Activated B cell treated with CpG ODN at 0.5 μM for 24 hours (primary cell): ENCODE measurements at regions not wholly inside any gene's neighbourhood (a gene's known extent, or its start where the extent isn't known, plus 50 kb on each side); places are given as distances from the start of the nearest gene placed in this dataset.

Source experiments
- ATAC-seq: fragments of 200-7000 bp; cut with Tn5 transposase; one replicate; pipeline ENCODE4 v1.10.0; 2021; ENCODE audit warnings: low read depth, mild to moderate bottlenecking, moderate library complexity
- CTCF ChIA-PET: fragments of 350-600 bp; sonication (Branson Sonifier 250); formaldehyde crosslinking; loops from one replicate; lab custom pipeline; 2021; ENCODE audit warnings: antibody characterized with exemption; lab: Charles Lee
- POLR2A ChIA-PET: fragments of 350-600 bp; sonication (Branson Sonifier 250); formaldehyde crosslinking; loops from one replicate; lab custom pipeline; 2021; ENCODE audit warnings: antibody characterized with exemption; lab: Charles Lee
- DNase-seq: peaks from one replicate; pipeline ENCODE4 v3.0.0; 2022
- H3K27ac Mint-ChIP-seq: one replicate; pipeline ENCODE4 v1.8.0; 2020; ENCODE audit warnings: mixed read lengths
- H3K27me3 Mint-ChIP-seq: one replicate; pipeline ENCODE4 v1.8.0; 2021; ENCODE audit warnings: mixed read lengths
- H3K36me3 Mint-ChIP-seq: one replicate; pipeline ENCODE4 v1.8.0; 2021; ENCODE audit warnings: low read depth, mixed read lengths
- H3K4me1 Mint-ChIP-seq: one replicate; pipeline ENCODE4 v1.8.0; 2021; ENCODE audit warnings: mixed read lengths
- H3K4me3 Mint-ChIP-seq: one replicate; pipeline ENCODE4 v1.8.0; 2020; ENCODE audit warnings: mild to moderate bottlenecking, mixed read lengths
- H3K9me3 Mint-ChIP-seq: one replicate; pipeline ENCODE4 v1.8.0; 2020; ENCODE audit warnings: mixed read lengths
- intact Hi-C: fragments of 100-400 bp; cut with micrococcal nuclease; formaldehyde crosslinking; loops from one replicate; pipeline ENCODE4 v1.15.1; 2024
- TF ChIP-seq, protein P1 (sequence below): fragments of 200-600 bp; IDR thresholded peaks from one replicate; pipeline ENCODE4 v1.8.0; 2022; ENCODE audit warnings: antibody characterized with exemption, mild to moderate bottlenecking

DNA sequence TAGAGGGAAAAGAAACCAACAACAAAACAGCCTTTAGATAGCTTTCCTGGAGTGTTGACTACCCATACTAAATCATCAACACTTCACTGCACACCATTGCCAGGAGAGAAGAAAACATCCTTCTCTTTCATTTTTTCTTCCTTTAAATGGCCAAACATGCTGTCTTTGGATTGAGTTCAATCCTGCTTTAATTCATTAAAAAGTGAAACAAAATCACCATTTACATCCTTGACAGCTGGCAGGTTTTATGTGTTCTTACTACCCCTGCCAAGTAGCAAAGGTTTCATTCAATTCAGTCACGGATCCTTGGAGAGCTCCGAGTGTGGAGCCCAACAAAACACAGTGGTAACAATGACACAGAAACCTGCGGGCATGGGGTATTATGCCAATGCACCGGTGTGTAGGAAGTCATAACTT is 568.3 kb downstream of the ANKRD50 start:
- Mint-ChIP-seq H3K27ac (no peak overlapping the region), H3K4me1 (no peaks in the 10 kb centered on the region), H3K4me3 (no peak overlapping the region), H3K27me3 (no peaks in the 10 kb centered on the region), H3K9me3 (peaks cover 3% of the 10 kb centered on the region), H3K36me3 (no peaks in the 10 kb centered on the region)
- ChIA-PET POLR2A (no interaction called here), CTCF (no interaction called here)
- TF ChIP-seq, protein P1, sequence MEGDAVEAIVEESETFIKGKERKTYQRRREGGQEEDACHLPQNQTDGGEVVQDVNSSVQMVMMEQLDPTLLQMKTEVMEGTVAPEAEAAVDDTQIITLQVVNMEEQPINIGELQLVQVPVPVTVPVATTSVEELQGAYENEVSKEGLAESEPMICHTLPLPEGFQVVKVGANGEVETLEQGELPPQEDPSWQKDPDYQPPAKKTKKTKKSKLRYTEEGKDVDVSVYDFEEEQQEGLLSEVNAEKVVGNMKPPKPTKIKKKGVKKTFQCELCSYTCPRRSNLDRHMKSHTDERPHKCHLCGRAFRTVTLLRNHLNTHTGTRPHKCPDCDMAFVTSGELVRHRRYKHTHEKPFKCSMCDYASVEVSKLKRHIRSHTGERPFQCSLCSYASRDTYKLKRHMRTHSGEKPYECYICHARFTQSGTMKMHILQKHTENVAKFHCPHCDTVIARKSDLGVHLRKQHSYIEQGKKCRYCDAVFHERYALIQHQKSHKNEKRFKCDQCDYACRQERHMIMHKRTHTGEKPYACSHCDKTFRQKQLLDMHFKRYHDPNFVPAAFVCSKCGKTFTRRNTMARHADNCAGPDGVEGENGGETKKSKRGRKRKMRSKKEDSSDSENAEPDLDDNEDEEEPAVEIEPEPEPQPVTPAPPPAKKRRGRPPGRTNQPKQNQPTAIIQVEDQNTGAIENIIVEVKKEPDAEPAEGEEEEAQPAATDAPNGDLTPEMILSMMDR, result no peak
- ATAC-seq (no peak), DNase-seq (no peak)
- intact Hi-C loops, result no loop called here

DNA sequence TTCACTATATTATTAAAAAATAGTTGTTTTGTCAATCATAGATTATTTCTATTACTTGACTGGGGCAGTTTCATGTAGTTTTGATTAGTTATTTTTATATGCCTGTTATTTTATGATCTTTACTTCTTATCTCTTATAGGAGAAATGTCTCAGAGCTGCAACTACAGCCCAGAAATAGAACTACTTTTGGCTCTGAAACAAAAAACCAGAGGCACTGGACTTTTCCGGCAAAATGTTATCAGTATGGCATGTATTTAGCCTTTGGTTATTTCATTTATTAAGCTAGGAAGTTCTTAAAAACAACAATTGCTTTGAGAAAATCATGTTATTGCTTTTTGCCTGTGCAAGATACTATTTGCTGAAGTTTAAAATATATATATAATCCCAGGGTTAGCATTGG is 566.5 kb downstream of the ANKRD50 start:
- peaks cover 3% of the 10 kb centered on the region for H3K9me3 Mint-ChIP-seq
- no peak for DNase-seq
- intact Hi-C loops, result no loop called here
- POLR2A ChIA-PET, result no interaction called here
- H3K27ac Mint-ChIP-seq, result no peak overlapping the region
- ATAC-seq, result no peak
- CTCF ChIA-PET, result no interaction called here
- H3K4me1 Mint-ChIP-seq, result no peaks in the 10 kb centered on the region
- no peaks in the 10 kb centered on the region for H3K36me3 Mint-ChIP-seq
- H3K4me3 Mint-ChIP-seq, result no peak overlapping the region
- TF ChIP-seq, protein P1, result no peak
- H3K27me3 Mint-ChIP-seq, result no peaks in the 10 kb centered on the region

DNA sequence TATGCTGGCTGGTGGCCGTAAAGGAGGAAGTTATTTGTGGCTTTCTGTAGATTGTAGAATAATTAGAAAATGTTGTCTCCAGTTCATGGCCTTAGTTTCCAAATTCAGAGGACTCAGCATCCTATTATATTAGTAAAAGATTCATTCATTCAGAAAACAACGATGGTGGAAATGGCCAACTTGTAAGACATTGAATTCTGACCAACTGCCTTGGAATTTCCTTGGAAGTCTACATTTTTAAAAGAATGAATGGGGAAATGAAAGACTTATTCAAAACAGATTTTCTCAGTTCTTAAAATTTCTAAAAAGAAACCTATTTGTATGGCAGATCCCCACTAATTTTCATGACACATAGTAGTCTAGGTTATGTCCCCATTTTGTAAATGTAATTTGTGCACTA is 561.5 kb downstream of the ANKRD50 start:
- Mint-ChIP-seq H3K4me3 (no peak overlapping the region), H3K27ac (no peak overlapping the region), H3K36me3 (no peaks in the 10 kb centered on the region), H3K27me3 (no peaks in the 10 kb centered on the region), H3K4me1 (no peaks in the 10 kb centered on the region), H3K9me3 (peaks cover 3% of the 10 kb centered on the region)
- ATAC-seq (no peak), DNase-seq (no peak)
- ChIA-PET CTCF (no interaction called here), POLR2A (no interaction called here)
- TF ChIP-seq, protein P1, result no peak
- intact Hi-C loops, result no loop called here

DNA sequence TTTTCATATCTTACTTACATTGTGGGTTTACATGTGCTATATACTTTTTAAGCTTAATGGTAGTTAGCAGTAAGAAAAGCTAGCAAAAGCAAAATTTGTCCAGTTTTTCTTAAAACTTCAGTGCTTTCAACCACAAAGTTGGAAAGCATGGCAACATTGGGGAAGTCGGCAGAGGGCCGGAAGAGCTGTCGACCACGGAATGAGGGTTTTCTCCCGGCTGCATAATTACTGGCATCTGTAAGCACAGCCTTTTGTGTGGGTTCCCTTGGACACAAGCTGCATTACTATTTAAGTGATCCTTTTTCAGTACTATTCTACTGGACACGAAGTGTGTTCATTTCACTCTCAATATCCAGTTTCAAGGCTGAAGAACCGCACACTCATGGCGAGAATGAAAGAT is 560.4 kb downstream of the ANKRD50 start:
- Mint-ChIP-seq H3K4me1 (no peaks in the 10 kb centered on the region), H3K9me3 (peaks cover 3% of the 10 kb centered on the region), H3K4me3 (no peak overlapping the region), H3K27ac (no peak overlapping the region), H3K36me3 (no peaks in the 10 kb centered on the region), H3K27me3 (no peaks in the 10 kb centered on the region)
- intact Hi-C loops, result no loop called here
- POLR2A ChIA-PET, result no interaction called here
- DNase-seq (no peak), ATAC-seq (no peak)
- TF ChIP-seq, protein P1, result no peak
- CTCF ChIA-PET, result no interaction called here

DNA sequence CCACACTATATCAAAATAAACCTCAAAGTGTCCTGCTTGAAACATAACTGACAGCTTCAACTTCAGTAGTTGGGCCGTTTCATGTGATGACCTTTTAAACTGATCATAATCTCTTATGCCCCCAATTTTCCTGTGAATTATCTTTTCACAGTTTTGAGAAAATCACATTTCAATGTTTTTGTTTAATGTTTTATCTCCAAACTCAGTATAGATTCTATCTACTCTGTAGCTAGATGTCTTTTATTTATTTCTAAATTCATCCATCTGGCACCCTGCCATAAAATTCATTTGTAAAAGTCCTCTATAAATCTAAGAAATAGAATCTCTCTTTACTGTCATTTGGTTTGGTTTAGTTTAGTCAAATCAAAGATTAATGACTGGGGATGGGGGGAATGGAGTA is 557.3 kb downstream of the ANKRD50 start:
- no peaks in the 10 kb centered on the region for H3K36me3 Mint-ChIP-seq
- intact Hi-C loops, result no loop called here
- H3K4me3 Mint-ChIP-seq, result no peak overlapping the region
- H3K9me3 Mint-ChIP-seq, result no peaks in the 10 kb centered on the region
- ATAC-seq (no peak), DNase-seq (no peak)
- no peak overlapping the region for H3K27ac Mint-ChIP-seq
- TF ChIP-seq, protein P1, result no peak
- ChIA-PET CTCF (no interaction called here), POLR2A (no interaction called here)
- H3K27me3 Mint-ChIP-seq, result no peaks in the 10 kb centered on the region
- no peaks in the 10 kb centered on the region for H3K4me1 Mint-ChIP-seq
